Mesendoderm (in vitro differentiated cells): ENCODE measurements at regions not wholly inside any gene's neighbourhood (a gene's known extent, or its start where the extent isn't known, plus 50 kb on each side); places are given as distances from the start of the nearest gene placed in this dataset.

Source experiments
- DNase-seq: peaks from one replicate; pipeline ENCODE4 v3.0.0; 2013
- H2AK5ac ChIP-seq: 2 replicates; pipeline ENCODE4 v1.6.1; 2013; ENCODE audit warnings: low read length, inconsistent platforms
- H2BK120ac ChIP-seq: 2 replicates; pipeline ENCODE4 v1.6.1; 2013; ENCODE audit warnings: low read depth, mild to moderate bottlenecking, low read length, moderate library complexity, mixed read lengths
- H2BK15ac ChIP-seq: replicated peaks from 2 replicates; pipeline ENCODE4 v1.6.1; 2013; ENCODE audit warnings: low read depth, mild to moderate bottlenecking, moderate library complexity
- H2BK5ac ChIP-seq: 2 replicates; pipeline ENCODE4 v1.6.1; 2013; ENCODE audit warnings: low read length, inconsistent platforms
- H3K18ac ChIP-seq: 2 replicates; pipeline ENCODE4 v1.6.1; 2013; ENCODE audit warnings: mild to moderate bottlenecking, low read length, mixed read lengths
- H3K23ac ChIP-seq: one replicate; pipeline ENCODE4 v1.6.1; 2013; ENCODE audit warnings: low read length
- H3K27ac ChIP-seq: 2 replicates; pipeline ENCODE4 v1.5.1; 2013; ENCODE audit warnings: low read depth, mild to moderate bottlenecking, inconsistent platforms, low read length, moderate library complexity
- H3K27me3 ChIP-seq: 2 replicates; pipeline ENCODE4 v1.6.1; 2013; ENCODE audit warnings: low read length, control low read depth, mild to moderate bottlenecking, inconsistent platforms; ENCODE audit not compliant: insufficient read depth, poor library complexity
- H3K36me3 ChIP-seq: 2 replicates; pipeline ENCODE4 v1.6.1; 2013; ENCODE audit warnings: low read length, inconsistent platforms; ENCODE audit not compliant: control insufficient read depth, insufficient read depth
- H3K4ac ChIP-seq: one replicate; pipeline ENCODE4 v1.6.1; 2013; ENCODE audit warnings: low read depth, mild to moderate bottlenecking, low read length, moderate library complexity
- H3K4me1 ChIP-seq: 2 replicates; pipeline ENCODE4 v1.6.1; 2013; ENCODE audit warnings: low read depth, low read length, inconsistent platforms; ENCODE audit not compliant: control insufficient read depth
- H3K4me2 ChIP-seq: 2 replicates; pipeline ENCODE4 v1.6.1; 2013; ENCODE audit warnings: low read length
- H3K4me3 ChIP-seq: 2 replicates; pipeline ENCODE4 v1.5.1; 2013; ENCODE audit warnings: mild to moderate bottlenecking, low read length
- H3K56ac ChIP-seq: one replicate; pipeline ENCODE4 v1.6.1; 2013; ENCODE audit warnings: low read length
- H3K79me1 ChIP-seq: 2 replicates; pipeline ENCODE4 v1.6.1; 2013; ENCODE audit warnings: low read length, inconsistent platforms
- H3K79me2 ChIP-seq: 2 replicates; pipeline ENCODE4 v1.6.1; 2013; ENCODE audit warnings: mild to moderate bottlenecking, low read length; ENCODE audit not compliant: control insufficient read depth, insufficient read depth
- H3K9ac ChIP-seq: 2 replicates; pipeline ENCODE4 v1.6.1; 2013; ENCODE audit warnings: low read length, inconsistent platforms
- H4K5ac ChIP-seq: one replicate; pipeline ENCODE4 v1.6.1; 2013; ENCODE audit warnings: low read length
- H4K8ac ChIP-seq: one replicate; pipeline ENCODE4 v1.6.1; 2013; ENCODE audit warnings: low read depth, mild to moderate bottlenecking, control low read depth, low read length, moderate library complexity
- WGBS: extraction: QIAGEN DNeasy Blood & Tissue Kit; methylation state at CpG from one replicate; pipeline ENCODE4 v1.1.7; 2013; ENCODE audit warnings: low lambda C conversion rate, missing lambda C conversion rate; ENCODE audit not compliant: insufficient coverage; ENCODE audit errors: extremely low coverage; 5-methylcytosine and 5-hydroxymethylcytosine counted together

DNA sequence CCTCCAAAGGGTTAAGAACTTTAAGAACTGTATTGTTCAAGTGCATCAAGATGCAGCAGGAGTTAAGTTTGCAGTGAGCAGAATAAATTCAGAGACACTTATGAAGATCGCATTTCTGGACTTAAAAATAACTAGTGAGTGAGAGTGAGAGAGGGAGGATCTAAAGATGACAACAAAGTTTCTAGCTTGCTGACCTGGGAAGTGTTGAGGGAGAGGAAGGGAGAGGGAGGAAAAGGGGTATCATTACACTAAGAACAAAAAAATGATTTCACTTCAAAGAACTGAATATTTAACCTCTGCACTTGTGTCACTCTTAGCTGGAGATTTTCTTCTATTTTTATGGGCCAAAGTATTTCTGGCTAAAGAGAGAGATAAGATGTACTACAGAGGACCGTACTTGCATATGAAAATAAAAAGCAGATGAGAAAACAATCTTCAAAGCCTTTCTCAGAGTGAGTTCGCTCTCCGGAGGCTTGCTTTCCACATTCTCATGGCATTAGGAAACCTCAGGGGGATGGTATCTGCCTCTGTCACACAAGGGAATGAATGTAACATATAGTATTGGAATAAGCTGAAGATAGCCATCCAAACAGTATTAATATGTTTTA is 91.4 kb upstream of the TJP1 start:
- Histone ChIP-seq H3K4me3 (no peak overlapping the region), H4K5ac (no peak overlapping the region), H3K56ac (no peak overlapping the region), H2BK15ac (no peak overlapping the region), H3K4me2 (no peak overlapping the region), H3K23ac (no peak overlapping the region), H3K4ac (no peak overlapping the region), H2BK120ac (no peak overlapping the region), H3K9ac (no peak overlapping the region), H3K36me3 (no peaks in the 10 kb centered on the region), H2AK5ac (no peak overlapping the region), H3K18ac (no peak overlapping the region), H4K8ac (no peak overlapping the region), H3K27me3 (no peaks in the 10 kb centered on the region), H3K27ac (no peak overlapping the region), H3K79me1 (no peaks in the 10 kb centered on the region), H3K4me1 (no peaks in the 10 kb centered on the region), H2BK5ac (no peak overlapping the region), H3K79me2 (no peaks in the 10 kb centered on the region)
- no peak for DNase-seq
- no CpG with 5 or more reads among the region's 4 CpGs for WGBS

DNA sequence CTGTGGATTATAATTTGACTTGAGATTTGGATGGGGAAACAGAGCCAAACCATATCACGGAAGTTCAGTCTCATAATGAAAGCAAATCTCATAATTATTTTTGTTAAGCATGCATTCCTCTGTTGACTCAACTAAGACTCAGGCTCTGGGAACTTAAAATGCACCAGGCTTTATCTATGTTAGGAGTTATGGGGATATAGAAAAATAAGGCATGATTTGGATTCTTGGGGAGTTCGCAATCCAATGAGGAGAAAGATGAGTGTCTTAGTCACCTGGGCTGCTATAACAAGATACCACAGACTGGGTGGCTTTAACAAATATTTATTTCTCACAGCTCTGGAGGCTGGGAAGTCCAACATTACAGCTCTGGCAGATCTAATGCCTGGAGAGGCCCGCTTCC is 89.4 kb upstream of the TJP1 start:
- H3K4me3 ChIP-seq = no peak overlapping the region
- H4K5ac ChIP-seq = no peak overlapping the region

DNA sequence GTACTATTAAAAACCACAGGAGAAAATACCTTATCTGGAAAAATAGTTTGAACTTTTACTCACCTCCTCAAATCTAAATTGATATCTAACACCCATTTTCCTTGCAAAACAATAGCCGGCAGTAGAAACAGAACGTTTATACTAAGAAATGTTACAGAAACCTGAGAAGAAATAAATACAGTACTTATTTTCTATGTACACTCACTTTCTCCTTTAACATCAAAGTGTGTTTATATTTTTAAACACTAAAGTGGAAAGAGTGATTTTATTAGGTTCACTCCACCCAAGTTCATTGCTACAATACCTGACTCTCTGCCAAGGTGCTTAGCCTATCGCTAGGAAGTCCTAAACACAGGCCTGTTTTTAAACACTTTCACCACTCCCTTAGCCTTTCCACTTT is 87.8 kb upstream of the TJP1 start:
- no peak overlapping the region for H3K4ac ChIP-seq
- H4K5ac ChIP-seq = no peak overlapping the region
- no peak overlapping the region for H4K8ac ChIP-seq
- no peak for DNase-seq
- no peaks in the 10 kb centered on the region for H3K27me3 ChIP-seq
- no peak overlapping the region for H3K9ac ChIP-seq
- H3K36me3 ChIP-seq = no peaks in the 10 kb centered on the region
- H3K56ac ChIP-seq = no peak overlapping the region
- H3K79me2 ChIP-seq = no peaks in the 10 kb centered on the region
- no peak overlapping the region for H2BK120ac ChIP-seq
- H3K4me2 ChIP-seq = no peak overlapping the region
- H2BK15ac ChIP-seq = no peak overlapping the region
- no peak overlapping the region for H3K27ac ChIP-seq
- no peak overlapping the region for H3K23ac ChIP-seq
- H2BK5ac ChIP-seq = no peak overlapping the region
- H3K18ac ChIP-seq = no peak overlapping the region
- H2AK5ac ChIP-seq = no peak overlapping the region
- H3K4me1 ChIP-seq = no peaks in the 10 kb centered on the region
- WGBS = no CpG with 5 or more reads among the region's 3 CpGs
- no peak overlapping the region for H3K4me3 ChIP-seq
- H3K79me1 ChIP-seq = no peaks in the 10 kb centered on the region

More for the DNA sequence above, 89.4 kb upstream of the TJP1 start:
- no peak overlapping the region for H3K18ac ChIP-seq
- H3K9ac ChIP-seq = no peak overlapping the region
- no peaks in the 10 kb centered on the region for H3K79me1 ChIP-seq
- no peaks in the 10 kb centered on the region for H3K36me3 ChIP-seq
- no peak overlapping the region for H2BK120ac ChIP-seq
- no peak overlapping the region for H3K23ac ChIP-seq
- H3K27ac ChIP-seq = no peak overlapping the region
- H2BK15ac ChIP-seq = no peak overlapping the region
- no peaks in the 10 kb centered on the region for H3K27me3 ChIP-seq
- no peak overlapping the region for H2AK5ac ChIP-seq
- no peak overlapping the region for H2BK5ac ChIP-seq
- H3K79me2 ChIP-seq = no peaks in the 10 kb centered on the region
- H3K4ac ChIP-seq = no peak overlapping the region
- no peak overlapping the region for H3K4me2 ChIP-seq
- DNase-seq = no peak
- no peak overlapping the region for H4K8ac ChIP-seq
- no peaks in the 10 kb centered on the region for H3K4me1 ChIP-seq
- no CpG with 5 or more reads among the region's 3 CpGs for WGBS
- H3K56ac ChIP-seq = no peak overlapping the region

GRCh38 chr15:29904757-29905417 is 82.6 kb upstream of the TJP1 start:
- Histone ChIP-seq H2BK15ac (no peak overlapping the region), H3K4me2 (no peak overlapping the region), H3K9ac (no peak overlapping the region), H3K27ac (no peak overlapping the region), H3K4ac (no peak overlapping the region), H2BK120ac (no peak overlapping the region), H3K4me1 (peaks cover 3% of the 10 kb centered on the region), H2AK5ac (no peak overlapping the region), H4K8ac (no peak overlapping the region), H3K4me3 (no peak overlapping the region), H3K23ac (no peak overlapping the region), H3K18ac (no peak overlapping the region), H3K36me3 (no peaks in the 10 kb centered on the region), H4K5ac (no peak overlapping the region), H3K79me2 (no peaks in the 10 kb centered on the region), H3K56ac (peak overlapping the region; percentile 12), H3K79me1 (no peaks in the 10 kb centered on the region), H3K27me3 (no peaks in the 10 kb centered on the region), H2BK5ac (no peak overlapping the region)
- peak; percentile 10 for DNase-seq
- WGBS = no CpG with 5 or more reads among the region's 4 CpGs

- Histone ChIP-seq H3K4me3 (no peak overlapping the region), H3K4ac (no peak overlapping the region), H3K27me3 (no peaks in the 10 kb centered on the region), H3K79me2 (no peaks in the 10 kb centered on the region), H4K5ac (no peak overlapping the region), H3K56ac (no peak overlapping the region), H3K4me2 (no peak overlapping the region), H3K4me1 (peaks cover 3% of the 10 kb centered on the region), H3K79me1 (no peaks in the 10 kb centered on the region), H2AK5ac (no peak overlapping the region), H2BK5ac (no peak overlapping the region), H3K9ac (no peak overlapping the region), H2BK120ac (no peak overlapping the region), H3K27ac (no peak overlapping the region), H3K18ac (no peak overlapping the region), H2BK15ac (no peak overlapping the region), H4K8ac (no peak overlapping the region), H3K23ac (no peak overlapping the region), H3K36me3 (no peaks in the 10 kb centered on the region)
- peak; percentile 21 for DNase-seq
- no CpG with 5 or more reads among the region's 6 CpGs for WGBS
These were observed 81.7 kb upstream of the TJP1 start for GRCh38 chr15:29903785-29904464.
